Lung (tissue), 11 donors: ENCODE measurements at regions not wholly inside any gene's neighbourhood (a gene's known extent, or its start where the extent isn't known, plus 50 kb on each side); places are given as distances from the start of the nearest gene placed in this dataset.

Experiments
- ATAC-seq: fragments of 200-7000 bp; cut with Tn5 transposase; one replicate; pipeline ENCODE4 v1.9.1; 2020; ENCODE audit warnings: moderate number of reproducible peaks; ENCODE audit not compliant: insufficient read depth, low FRiP score
- DNase-seq, 3 donors: peaks; one replicate each; pipeline ENCODE4 v3.0.0-alpha.2; 2013 to 2017
- H3K27ac ChIP-seq, 2 donors: one replicate each; pipeline ENCODE4 v1.5.1; 2013; ENCODE audit warnings: mild to moderate bottlenecking in 2 of 2, moderate library complexity in 2 of 2, control low read depth in 1 of 2, inconsistent platforms in 1 of 2, low read depth in 1 of 2, low read length in 1 of 2
- H3K27me3 ChIP-seq, 3 donors: one replicate each; pipeline ENCODE4 v1.5.1; 2013; ENCODE audit warnings: low read length in 2 of 3; ENCODE audit not compliant: control insufficient read depth in 3 of 3, insufficient read depth in 3 of 3
- H3K36me3 ChIP-seq, 4 donors: one replicate each; pipeline ENCODE4 v1.5.1; 2013; ENCODE audit warnings: low read length in 4 of 4, mild to moderate bottlenecking in 1 of 4, moderate library complexity in 1 of 4; ENCODE audit not compliant: control insufficient read depth in 4 of 4, insufficient read depth in 4 of 4
- H3K4me1 ChIP-seq, 5 donors: one replicate each; pipeline ENCODE4 v1.5.1; 2013; ENCODE audit warnings: low read length in 5 of 5, mild to moderate bottlenecking in 2 of 5, moderate library complexity in 1 of 5; ENCODE audit not compliant: control insufficient read depth in 5 of 5, insufficient read depth in 5 of 5
- H3K4me3 ChIP-seq: one replicate; pipeline ENCODE4 v1.5.1; 2013; ENCODE audit warnings: mild to moderate bottlenecking, control low read depth, moderate library complexity
- H3K9ac ChIP-seq, 2 donors: one replicate each; pipeline ENCODE4 v1.5.1; 2013; ENCODE audit warnings: low read length in 2 of 2, control low read depth in 1 of 2; ENCODE audit not compliant: insufficient read depth in 1 of 2
- H3K9me3 ChIP-seq, 4 donors: one replicate each; pipeline ENCODE4 v1.5.1; 2013; ENCODE audit warnings: low read length in 3 of 4, mild to moderate bottlenecking in 1 of 4, moderate library complexity in 1 of 4; ENCODE audit not compliant: control insufficient read depth in 4 of 4, insufficient read depth in 3 of 4
- CTCF ChIP-seq: IDR thresholded peaks from 2 replicates; pipeline ENCODE4 v1.5.1; 2012; ENCODE audit warnings: mild to moderate bottlenecking; ENCODE audit errors: control extremely low read depth, extremely low read depth
- WGBS, 2 donors: extraction: QIAGEN DNeasy Blood & Tissue Kit; methylation state at CpG; one replicate each; pipeline ENCODE4 v1.1.7; 2013; 5-methylcytosine and 5-hydroxymethylcytosine counted together
- donor health status: control.
- donor health status: control.
- donor health status: Bipolar disorder and iron deficiency.
- donor health status: healthy.
- donor health status: DM: yes; HTN: yes; CAD: no.

GRCh38 chr11:30089921-30090320 lies 73.1 kb upstream of the KCNA4 start:
- H3K27me3 ChIP-seq = no peaks in the 10 kb centered on the region
- no peak for ATAC-seq
- WGBS, 2 donors = 83 to 91% methylated on average over 1 of the region's 1 CpG

GRCh38 chr11:30091246-30091645 lies 74.4 kb upstream of the KCNA4 start:
- ATAC-seq (no peak), DNase-seq (no peak)
- Histone ChIP-seq H3K9me3 (no peaks in the 10 kb centered on the region), H3K27me3 (no peaks in the 10 kb centered on the region), H3K4me3 (no peak overlapping the region), H3K9ac (no peak overlapping the region), H3K27ac (no peak overlapping the region), H3K36me3 (no peaks in the 10 kb centered on the region), H3K4me1 (no peaks in the 10 kb centered on the region)
- TF ChIP-seq CTCF = no peak

More at GRCh38 chr11:30089921-30090320, 73.1 kb upstream of the KCNA4 start:
- Histone ChIP-seq H3K4me1 (no peaks in the 10 kb centered on the region), H3K36me3 (no peaks in the 10 kb centered on the region), H3K27ac (no peak overlapping the region), H3K9me3 (no peaks in the 10 kb centered on the region), H3K4me3 (no peak overlapping the region), H3K9ac (no peak overlapping the region)
- TF ChIP-seq CTCF = no peak
- no peak for DNase-seq

- H3K27me3 ChIP-seq = no peaks in the 10 kb centered on the region
- H3K9me3 ChIP-seq = no peaks in the 10 kb centered on the region
- no peak overlapping the region for H3K9ac ChIP-seq
- DNase-seq (no peak), ATAC-seq (no peak)
- no peak overlapping the region for H3K27ac ChIP-seq
- H3K4me1 ChIP-seq = no peaks in the 10 kb centered on the region
- no peaks in the 10 kb centered on the region for H3K36me3 ChIP-seq
- no peak for TF ChIP-seq CTCF
- H3K4me3 ChIP-seq = no peak overlapping the region
- 90 to 93% methylated on average over 2 of the region's 2 CpGs for WGBS, 2 donors
Observed at GRCh38 chr11:30091737-30092136, 74.9 kb upstream of the KCNA4 start.

- Histone ChIP-seq H3K4me1 (no peaks in the 10 kb centered on the region), H3K27me3 (no peaks in the 10 kb centered on the region), H3K9ac (no peak overlapping the region), H3K27ac (no peak overlapping the region), H3K4me3 (no peak overlapping the region), H3K36me3 (no peaks in the 10 kb centered on the region), H3K9me3 (no peaks in the 10 kb centered on the region)
- TF ChIP-seq CTCF = no peak
- DNase-seq (no peak), ATAC-seq (no peak)
Observed at GRCh38 chr11:30092518-30092917, 75.7 kb upstream of the KCNA4 start.
